HG03457 (cell line): ENCODE measurements at regions not wholly inside any gene's neighbourhood (a gene's known extent, or its start where the extent isn't known, plus 50 kb on each side); places are given as distances from the start of the nearest gene placed in this dataset.

Experiments
- ATAC-seq: cut with Tn5 transposase; IDR thresholded peaks from one replicate; pipeline ENCODE4 v1.9.1; 2021; ENCODE audit warnings: moderate number of reproducible peaks; ENCODE audit not compliant: unreplicated experiment

- no peak for ATAC-seq
Observed at GRCh38 chr4:24637173-24637572, 52.8 kb upstream of the DHX15 start.

- ATAC-seq, result no peak
Observed at GRCh38 chr4:24638396-24638875, 54.1 kb upstream of the DHX15 start.

- ATAC-seq, result no peak
Observed at GRCh38 chr4:24639714-24640113, 55.4 kb upstream of the DHX15 start.

- no peak for ATAC-seq
Observed at GRCh38 chr4:24640366-24640765, 56.0 kb upstream of the DHX15 start.

- ATAC-seq, result no peak
Observed at GRCh38 chr4:24642981-24643547, 58.7 kb upstream of the DHX15 start.

- no peak for ATAC-seq
Observed at GRCh38 chr4:24643774-24644520, 59.6 kb upstream of the DHX15 start.

- ATAC-seq, result no peak
Observed at GRCh38 chr4:24644983-24645764, 60.8 kb upstream of the DHX15 start.

- no peak for ATAC-seq
Observed at GRCh38 chr4:24645765-24646550, 61.6 kb upstream of the DHX15 start.

GRCh38 chr4:24646798-24647460 lies 62.6 kb upstream of the DHX15 start:
- no peak for ATAC-seq

- ATAC-seq, result no peak
Observed at GRCh38 chr4:24650849-24651640, 66.7 kb upstream of the DHX15 start.

- no peak for ATAC-seq
Observed at GRCh38 chr4:24655326-24655725, 71.0 kb upstream of the DHX15 start.

GRCh38 chr4:24655971-24656370 lies 71.6 kb upstream of the DHX15 start:
- no peak for ATAC-seq

GRCh38 chr4:24656906-24657305 lies 72.6 kb upstream of the DHX15 start:
- no peak for ATAC-seq

GRCh38 chr4:24657768-24658617 lies 73.6 kb upstream of the DHX15 start:
- ATAC-seq, result peak; percentile 88

- no peak for ATAC-seq
Observed at GRCh38 chr4:24659241-24659961, 75.0 kb upstream of the DHX15 start.

- ATAC-seq, result no peak
Observed at GRCh38 chr4:24662056-24662455, 77.7 kb upstream of the DHX15 start.

- no peak for ATAC-seq
Observed at GRCh38 chr4:24662542-24662941, 78.2 kb upstream of the DHX15 start.

GRCh38 chr4:24664956-24665355 lies 80.6 kb upstream of the DHX15 start:
- ATAC-seq, result no peak
